DOHH2 (cell line): ENCODE measurements at regions not wholly inside any gene's neighbourhood (a gene's known extent, or its start where the extent isn't known, plus 50 kb on each side); places are given as distances from the start of the nearest gene placed in this dataset.

Experiments used
- CTCF ChIP-seq: fragments of 200-600 bp; sonication (generic); IDR thresholded peaks from one replicate; pipeline ENCODE4 v1.5.1; 2014; ENCODE audit warnings: antibody characterized with exemption, mild to moderate bottlenecking, low read depth, low read length; ENCODE audit not compliant: poor library complexity, severe bottlenecking
- EZH2phosphoT487 ChIP-seq: fragments of 200-600 bp; sonication (generic); IDR thresholded peaks from 2 replicates; pipeline ENCODE4 v1.6.1; 2017; ENCODE audit warnings: borderline replicate concordance, mild to moderate bottlenecking, antibody characterized with exemption, low read length, moderate library complexity, mixed read lengths

GRCh38 chr12:28866715-28867503 lies 282.2 kb upstream of the FAR2 start:
- no peak for TF ChIP-seq CTCF
- no peak for TF ChIP-seq EZH2phosphoT487
